ENCODE measurements at regions not wholly inside any gene's neighbourhood (a gene's known extent, or its start where the extent isn't known, plus 50 kb on each side); places are given as distances from the start of the nearest gene placed in this dataset.

GRCh38 chr14:95786566-95786965 lies 72.6 kb upstream of the TCL1A start:
- no peak for TF ChIP-seq CTCF (IDR thresholded peaks at IDR 0.05)
- no peak for TF ChIP-seq POLR2AphosphoS5 (IDR thresholded peaks at IDR 0.05)
- no peak for TF ChIP-seq EP300 (IDR thresholded peaks at IDR 0.05)

All from gastroesophageal sphincter (tissue), 3 donors.